SHP77 treated with DMSO at 0.1 percent for 48 hours (cell line): ENCODE measurements at regions not wholly inside any gene's neighbourhood (a gene's known extent, or its start where the extent isn't known, plus 50 kb on each side); places are given as distances from the start of the nearest gene placed in this dataset.

ENCODE experiments used
- DNase-seq: peaks from one replicate; lab custom pipeline; 2025; lab: John Stamatoyannopoulos, UW

GRCh38 chr18:45527891-45528290, 87.4 kb upstream of the SLC14A2 start:
- DNase-seq = no peak

DNA sequence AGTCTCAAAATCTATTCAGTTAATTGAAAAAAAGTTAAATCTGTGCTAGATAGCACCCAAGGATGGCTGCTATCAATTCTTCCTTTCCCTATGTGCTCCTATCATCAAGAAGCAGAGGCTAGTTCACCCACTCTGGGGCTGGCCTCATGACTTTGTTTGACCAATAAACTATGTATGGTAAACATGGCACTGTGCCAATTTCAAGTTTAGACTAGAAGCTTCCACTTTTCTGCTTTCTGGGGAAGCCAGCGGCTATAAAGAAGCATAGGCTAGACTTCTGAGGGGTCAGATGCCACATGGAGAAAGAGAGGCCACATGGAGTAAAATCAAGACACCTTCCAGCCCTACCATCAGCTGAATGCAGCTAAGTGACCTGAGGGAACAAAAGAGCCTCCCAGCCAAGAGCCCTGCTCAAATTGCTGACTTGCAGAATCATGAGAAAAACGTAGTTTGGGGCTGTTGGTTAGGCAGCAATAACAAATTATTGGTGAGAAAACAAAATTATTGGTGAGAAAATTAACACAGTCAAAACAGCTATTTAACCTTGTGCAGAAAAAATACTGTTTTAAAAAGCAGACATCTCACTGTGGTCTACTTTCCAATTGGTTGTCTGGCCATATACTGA, 86.5 kb upstream of the SLC14A2 start:
- no peak for DNase-seq

DNA sequence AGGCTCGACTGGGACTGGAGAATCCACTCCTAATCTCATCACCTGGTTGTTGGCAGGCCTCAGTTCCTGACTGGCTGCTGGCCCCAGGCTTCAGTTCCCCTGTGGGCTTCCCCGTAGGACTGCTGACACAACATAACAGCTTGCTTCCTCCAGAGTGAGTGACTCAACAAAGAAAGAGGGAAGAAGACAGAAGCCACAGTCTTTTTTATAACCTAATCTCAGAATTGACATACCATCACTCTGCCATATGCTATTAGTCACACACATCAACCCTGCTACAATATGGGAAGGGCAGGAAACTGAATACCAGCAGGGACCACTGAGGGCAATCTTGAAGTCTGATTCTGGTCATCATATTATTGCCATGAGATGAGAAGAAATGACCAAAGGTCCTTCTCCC, 76.8 kb upstream of the SLC14A2 start:
- DNase-seq = no peak

DNA sequence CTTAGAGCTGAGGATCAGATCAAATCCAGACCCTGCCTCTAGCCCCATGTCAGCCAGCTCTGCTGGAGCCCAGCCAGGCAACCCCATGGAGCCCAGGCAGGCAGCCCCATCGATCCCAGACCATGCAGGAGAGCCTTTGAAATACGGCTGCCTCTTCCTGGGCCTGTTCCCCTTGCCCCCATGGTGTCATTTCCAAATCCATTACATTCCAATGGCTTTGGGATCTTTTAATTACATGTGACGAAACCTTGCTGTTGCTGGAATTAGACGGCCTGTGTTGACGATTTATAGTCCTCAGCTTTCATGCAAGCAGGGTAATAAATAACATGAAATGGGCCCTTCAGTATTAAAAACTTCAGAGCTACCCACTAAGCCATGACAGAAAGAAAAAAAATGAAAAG, 75.8 kb upstream of the SLC14A2 start:
- DNase-seq = no peak

DNA sequence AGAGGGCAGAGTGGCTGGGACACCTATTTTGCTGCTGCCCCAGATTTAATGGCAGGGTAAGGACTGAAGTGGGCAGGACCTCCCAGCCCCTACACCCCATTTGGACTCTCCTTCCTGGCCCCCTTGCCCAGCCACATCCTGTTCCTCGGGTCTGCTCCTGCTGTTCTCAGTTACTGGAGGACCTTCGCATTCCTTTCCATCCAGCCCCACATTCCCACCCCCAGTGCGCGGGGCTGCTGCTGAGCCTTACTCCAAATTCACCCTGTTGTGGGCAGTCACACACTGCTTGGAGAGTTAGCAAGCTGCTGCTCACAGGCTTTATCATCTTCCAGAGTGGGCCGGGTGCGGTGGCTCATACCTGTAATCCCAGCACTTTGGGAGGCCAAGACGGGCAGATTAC, 75.2 kb upstream of the SLC14A2 start:
- no peak for DNase-seq

DNA sequence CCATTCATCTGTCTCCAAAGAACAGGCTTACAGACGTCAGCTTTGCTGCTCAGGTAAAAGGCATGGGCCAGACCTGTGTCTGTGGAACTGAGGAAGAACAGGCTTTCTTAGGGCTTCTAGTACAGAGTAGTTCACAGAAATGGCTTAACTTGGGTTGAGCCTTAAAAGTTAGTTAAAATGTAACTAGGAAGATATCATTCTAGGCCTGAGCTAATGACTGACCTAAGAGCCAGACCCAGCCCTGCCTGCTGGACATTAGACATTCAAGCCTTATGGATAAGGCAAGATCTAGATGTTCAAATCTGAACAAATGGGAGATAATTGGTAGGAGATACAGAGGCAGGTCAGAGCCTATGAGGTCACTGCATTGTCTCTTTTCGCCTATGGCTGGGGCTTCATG, 73.9 kb upstream of the SLC14A2 start:
- DNase-seq = no peak

DNA sequence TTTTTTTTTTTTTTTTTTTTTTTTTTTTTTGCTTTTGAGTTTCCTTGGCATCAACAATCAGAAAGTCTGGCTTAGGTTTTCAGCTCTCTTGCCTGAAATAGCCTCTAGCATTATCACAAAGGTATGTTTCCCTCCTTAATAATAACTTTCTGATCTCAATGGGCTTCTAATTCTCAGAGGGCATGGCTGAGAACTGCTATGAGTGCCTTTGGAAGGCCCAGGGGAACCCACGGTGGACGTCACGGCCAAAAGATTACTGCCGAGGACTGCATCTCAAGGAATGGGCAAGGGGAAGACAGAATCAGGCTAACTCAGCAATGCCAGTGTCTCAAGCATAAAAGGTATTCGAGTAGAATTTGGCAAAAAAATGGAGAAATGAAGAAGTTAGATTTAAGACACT, 73.2 kb upstream of the SLC14A2 start:
- DNase-seq = no peak

DNA sequence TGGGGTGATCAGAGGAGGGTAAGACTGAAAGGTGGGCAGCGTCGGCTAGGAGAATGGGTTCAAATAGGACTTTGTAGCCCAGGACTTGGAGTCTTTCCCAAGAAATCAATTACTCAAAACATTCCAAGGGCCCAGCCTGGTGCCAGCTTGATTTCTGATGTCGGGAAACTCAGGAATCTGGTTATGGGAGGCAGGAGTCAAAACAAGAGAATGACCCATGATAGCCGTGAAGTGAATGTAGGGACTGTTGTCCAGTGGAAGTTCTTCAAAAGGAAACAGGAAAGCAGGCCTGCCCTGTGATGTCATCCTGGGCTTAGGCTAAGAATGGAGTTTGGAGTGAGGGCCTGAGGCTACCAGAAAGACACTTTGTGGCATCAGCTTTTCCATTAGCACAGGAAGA, 67.4 kb upstream of the SLC14A2 start:
- DNase-seq = no peak

- DNase-seq = no peak
Measured at GRCh38 chr18:45548614-45549013, 66.7 kb upstream of the SLC14A2 start.

DNA sequence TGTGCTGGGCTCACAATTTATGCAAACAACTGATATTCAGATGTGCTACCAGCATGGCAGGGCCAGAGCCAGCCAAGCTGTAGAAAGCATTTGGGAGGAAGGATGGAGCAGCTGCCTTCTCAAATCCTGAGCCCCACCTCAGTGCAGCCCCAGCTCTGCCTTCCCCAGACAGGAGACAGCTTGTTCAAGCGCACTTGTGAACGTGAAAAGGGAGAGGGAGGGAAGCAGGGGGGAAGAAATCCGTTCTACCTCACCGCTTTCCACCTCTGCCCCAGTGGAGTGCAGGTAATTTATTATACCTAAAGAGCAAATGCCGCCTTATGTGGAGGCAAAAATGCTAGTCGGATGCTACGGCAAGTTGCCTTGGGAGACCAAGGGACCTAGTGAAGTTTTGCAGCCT, 66.0 kb upstream of the SLC14A2 start:
- no peak for DNase-seq

- DNase-seq = no peak
Measured at GRCh38 chr18:45551142-45551815, 64.0 kb upstream of the SLC14A2 start.

DNA sequence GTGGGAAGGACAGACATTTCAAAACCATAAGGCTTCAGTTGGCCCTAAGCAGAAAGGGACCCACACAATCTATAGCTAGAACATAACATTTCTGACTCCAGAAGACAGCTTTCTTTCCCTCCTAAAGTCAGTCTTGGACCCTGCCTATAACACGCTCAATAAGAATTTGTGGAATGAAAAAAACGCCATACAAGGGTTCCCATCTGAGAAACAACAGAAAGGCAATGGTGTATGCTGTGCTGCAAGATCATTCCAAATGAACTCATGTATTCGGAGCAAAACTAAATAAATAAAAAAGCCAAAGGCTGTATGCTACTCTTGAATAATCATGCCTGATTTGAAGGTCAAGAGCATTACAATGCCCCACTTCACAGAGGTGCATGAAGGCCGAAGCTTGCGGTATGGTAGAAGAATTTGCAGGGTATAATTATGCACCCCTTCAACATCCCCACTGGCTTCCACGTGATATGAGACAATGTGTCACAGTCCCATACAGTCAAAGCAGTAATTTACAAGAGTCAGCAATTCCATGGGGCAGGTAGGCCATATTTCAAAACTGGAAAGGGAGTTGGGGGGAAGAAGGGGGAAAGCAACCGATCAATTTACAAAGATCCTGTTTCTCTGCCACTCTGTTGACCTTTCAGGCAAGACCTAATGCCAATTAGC, 61.4 kb upstream of the SLC14A2 start:
- no peak for DNase-seq

DNA sequence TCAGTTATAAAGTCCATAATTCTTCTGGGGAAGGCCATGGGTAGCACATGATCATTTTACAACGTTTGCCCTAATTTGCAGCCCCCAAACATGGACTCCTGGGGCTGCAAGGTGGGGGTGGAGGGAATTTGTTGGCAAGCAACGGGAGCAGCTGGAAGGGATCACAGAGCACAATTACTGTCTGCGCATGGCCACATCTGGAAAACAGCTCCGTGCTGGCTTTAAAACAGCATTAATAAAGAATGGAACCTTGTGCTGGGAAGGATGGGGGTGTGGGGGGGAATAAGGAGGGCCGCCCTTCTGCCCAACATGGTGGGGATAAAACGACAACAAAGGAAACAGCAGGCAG, 60.9 kb upstream of the SLC14A2 start:
- DNase-seq = no peak

DNA sequence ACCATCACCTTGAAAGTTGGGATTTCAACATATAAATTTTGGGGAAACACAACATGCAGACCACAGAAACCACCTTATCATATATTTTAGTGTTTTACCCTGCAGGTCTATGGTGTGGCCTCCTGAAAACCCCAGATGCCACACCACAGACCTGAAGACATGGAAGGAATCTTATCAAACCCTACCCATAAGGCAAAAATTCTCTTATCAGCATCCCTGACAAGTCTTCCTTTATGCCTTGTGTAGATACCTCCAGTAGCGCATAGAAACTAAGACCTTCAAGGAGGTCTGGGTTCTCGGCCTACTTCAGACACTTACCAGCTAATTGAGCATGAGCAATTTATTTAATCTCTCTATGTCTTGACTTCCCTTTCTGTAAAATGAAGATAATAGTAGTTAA, 59.1 kb upstream of the SLC14A2 start:
- no peak for DNase-seq

DNA sequence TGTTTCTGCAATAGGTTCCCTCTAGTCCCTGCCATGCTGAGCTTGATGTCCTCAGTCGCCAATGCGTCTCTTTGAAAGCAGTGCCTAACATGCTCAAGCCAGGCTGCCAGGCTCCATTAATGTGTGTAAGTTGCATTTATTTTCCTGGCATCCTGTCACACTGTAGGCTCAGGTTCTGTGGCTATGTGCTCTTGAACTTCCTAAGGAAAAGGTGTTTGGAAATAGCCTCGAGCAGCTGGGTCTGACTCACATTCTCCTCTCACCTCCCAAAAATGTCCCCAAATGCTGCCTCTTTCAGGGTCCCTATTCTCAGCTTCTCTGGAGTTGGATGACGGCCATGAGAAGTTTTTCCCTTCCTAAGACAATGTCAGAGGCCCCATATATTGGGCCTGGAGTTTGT, 58.0 kb upstream of the SLC14A2 start:
- DNase-seq = no peak

GRCh38 chr18:45557779-45558178, 57.5 kb upstream of the SLC14A2 start:
- no peak for DNase-seq

DNA sequence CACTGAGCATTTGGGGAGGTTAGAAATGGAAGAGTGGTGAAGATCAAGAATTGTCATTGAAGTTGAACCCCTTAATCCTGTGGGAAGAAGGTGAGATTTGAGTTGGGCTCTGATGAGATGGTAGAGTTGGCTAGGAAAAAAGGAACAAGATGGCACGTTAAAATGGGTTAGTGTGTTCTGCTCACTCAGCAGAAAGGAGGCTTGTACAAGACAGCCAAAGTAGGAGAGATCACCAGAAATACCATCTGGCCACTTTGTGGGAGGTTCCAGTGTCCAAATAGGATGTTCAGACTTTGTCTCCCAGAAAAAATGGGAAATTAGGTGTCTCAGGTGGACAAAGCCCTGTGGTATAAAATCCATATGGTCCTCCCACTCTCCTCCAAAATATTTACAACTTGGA, 56.0 kb upstream of the SLC14A2 start:
- DNase-seq = no peak

DNA sequence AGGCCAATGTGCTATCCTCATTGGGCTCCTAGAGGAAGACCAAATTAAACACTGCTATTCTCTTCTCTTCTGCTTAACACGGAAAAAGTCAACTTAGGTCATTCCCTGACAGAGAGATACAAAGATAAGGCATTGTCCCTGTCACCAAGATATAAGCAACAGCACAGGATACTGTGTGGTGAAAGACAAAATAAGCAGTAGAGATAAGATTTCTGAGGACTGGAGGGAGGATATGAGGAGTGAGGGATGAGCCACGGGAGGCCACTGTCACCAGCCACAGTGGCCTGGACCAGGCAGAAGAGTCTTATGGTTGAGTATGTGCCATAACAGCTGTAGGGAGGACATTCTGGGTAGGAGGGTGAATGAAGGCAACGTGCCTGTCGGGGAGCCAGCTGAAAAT, 54.4 kb upstream of the SLC14A2 start:
- DNase-seq = no peak

DNA sequence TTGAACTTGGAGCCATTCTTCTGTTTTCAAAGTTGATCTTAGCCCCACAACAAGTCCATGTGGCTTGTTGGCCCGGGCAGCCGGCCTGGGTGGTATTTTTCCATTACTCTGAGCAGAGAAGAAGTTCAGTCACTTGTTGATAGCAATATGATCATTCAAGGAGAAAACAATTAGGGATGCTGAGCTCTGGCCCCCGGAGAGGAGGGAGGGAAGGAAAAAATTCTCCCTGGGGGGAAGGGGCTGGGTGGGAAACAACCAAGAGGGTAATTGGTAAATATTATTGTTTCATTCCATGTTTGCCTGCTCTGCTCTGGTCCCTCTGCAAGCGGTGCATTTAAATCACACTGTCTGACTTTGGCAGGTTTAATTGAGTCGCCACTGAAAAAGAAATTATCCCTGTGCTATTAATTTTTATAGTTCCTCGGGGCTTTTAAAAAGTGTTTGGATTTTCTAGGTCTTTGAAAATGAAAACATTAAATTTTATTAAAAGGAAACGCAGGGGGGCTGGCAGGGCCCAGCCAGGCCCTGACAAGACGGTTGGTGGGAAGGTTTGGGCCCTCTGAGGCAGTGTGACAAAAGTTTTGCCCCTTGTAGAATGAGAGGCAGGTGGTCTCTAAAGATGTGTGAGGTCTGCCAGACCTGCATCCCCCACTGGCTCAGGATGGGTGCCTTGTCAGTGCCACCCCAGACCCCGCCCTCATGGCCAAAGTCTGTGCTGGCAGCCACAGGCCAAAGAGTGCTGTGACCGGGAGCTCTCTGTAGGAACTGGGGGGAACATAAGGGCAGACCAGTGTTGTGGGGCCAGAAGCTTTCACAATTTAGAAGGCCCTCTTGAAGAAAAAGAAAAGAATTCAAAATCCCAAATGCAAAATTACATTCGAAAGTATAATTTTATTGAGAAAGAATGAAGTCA, 52.5 kb upstream of the SLC14A2 start:
- no peak for DNase-seq

DNA sequence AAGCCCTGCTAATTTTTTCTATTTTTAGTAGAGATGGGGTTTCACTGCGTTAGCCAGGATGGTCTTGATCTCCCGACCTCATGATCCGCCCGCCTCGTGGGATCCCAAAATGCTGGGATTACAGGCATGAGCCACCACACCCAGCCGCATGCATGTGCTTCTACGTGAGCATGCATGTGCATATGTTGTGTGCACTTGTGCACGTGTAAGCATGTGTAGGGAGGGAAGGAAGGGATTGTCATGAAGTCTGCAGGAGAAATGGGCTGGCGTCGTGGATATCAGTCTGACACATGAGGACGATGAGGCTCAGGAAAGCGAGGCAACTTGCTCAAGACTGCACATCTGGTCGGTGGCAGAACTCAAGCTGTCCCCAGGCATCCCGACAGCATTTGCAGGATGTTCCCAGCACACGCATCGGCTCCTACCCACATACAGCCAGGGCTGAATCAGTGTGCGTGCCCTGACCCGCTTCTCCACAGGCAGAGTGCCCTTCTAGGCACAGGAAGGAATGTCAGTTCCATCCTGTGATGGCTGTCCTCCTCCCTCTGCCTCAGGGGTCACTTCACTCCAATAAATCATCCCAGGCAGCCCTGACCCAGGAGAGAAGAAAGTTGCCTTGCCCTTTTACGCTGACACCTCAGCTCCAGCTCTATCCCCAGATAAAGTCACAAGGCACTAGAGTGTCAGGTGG, 49.9 kb upstream of the SLC14A2 start:
- DNase-seq = no peak
